ENCODE measurements at regions not wholly inside any gene's neighbourhood (a gene's known extent, or its start where the extent isn't known, plus 50 kb on each side); places are given as distances from the start of the nearest gene placed in this dataset.

- peaks cover 28% of the 10 kb centered on the region for H3K27me3 Mint-ChIP-seq
- no peak overlapping the region for H3K4me3 ChIP-seq (ENCODE audit: low read length)
These were observed 167.2 kb upstream of the KCNMB2 start for GRCh38 chr3:178369006-178369405.

GRCh38 chr3:178369811-178370210 is 166.4 kb upstream of the KCNMB2 start:
- Histone ChIP-seq H3K4me1 (ENCODE audit: insufficient read depth, low read length) (no peaks in the 10 kb centered on the region), H3K36me3 (ENCODE audit: insufficient read depth, low read length) (no peaks in the 10 kb centered on the region), H3K9me3 (ENCODE audit: control insufficient read depth in 1 of 2, insufficient read depth in 1 of 2, low read length in 2 of 2) (no peaks in the 10 kb centered on the region), H3K4me3 (ENCODE audit: low read length) (no peak overlapping the region), H3K27me3 (ENCODE audit: control insufficient read depth in 1 of 2, insufficient read depth in 2 of 2, low read length in 2 of 2) (no peaks in the 10 kb centered on the region), H3K27ac (ENCODE audit: low read depth in 1 of 2, low read length in 2 of 2) (no peak overlapping the region)
- DNase-seq (no peak), ATAC-seq (ENCODE audit: poor library complexity) (no peak)
- POLR2A ChIA-PET, result no interaction called here
- peaks cover 3% of the 10 kb centered on the region for H3K9me3 Mint-ChIP-seq
- CTCF ChIA-PET, result no interaction called here
- no peak overlapping the region for H3K27ac Mint-ChIP-seq
- H3K27me3 Mint-ChIP-seq, result peaks cover 30% of the 10 kb centered on the region
- no peak overlapping the region for H3K4me3 Mint-ChIP-seq
- TF ChIP-seq CTCF (IDR thresholded peaks at IDR 0.05), result no peak
- H3K36me3 Mint-ChIP-seq (ENCODE audit: low read depth), result no peaks in the 10 kb centered on the region
- no peaks in the 10 kb centered on the region for H3K4me1 Mint-ChIP-seq (ENCODE audit: low read depth)
- intact Hi-C loops (cut with DNase I, micrococcal nuclease), result no loop called here

More at GRCh38 chr3:178369006-178369405, 167.2 kb upstream of the KCNMB2 start:
- ATAC-seq (ENCODE audit: poor library complexity) (no peak), DNase-seq (no peak)
- H3K36me3 ChIP-seq (ENCODE audit: insufficient read depth, low read length), result no peaks in the 10 kb centered on the region
- ChIA-PET POLR2A (no interaction called here), CTCF (interaction anchor here (0.9 kb wide), 1 partner anchor 9 kb away, joined by 3 read pairs; no protein-coding TSS in a partner anchor)
- H3K27ac ChIP-seq (ENCODE audit: low read depth in 1 of 2, low read length in 2 of 2), result no peak overlapping the region
- Mint-ChIP-seq H3K36me3 (ENCODE audit: low read depth) (no peaks in the 10 kb centered on the region), H3K9me3 (peaks cover 3% of the 10 kb centered on the region), H3K4me1 (ENCODE audit: low read depth) (no peaks in the 10 kb centered on the region), H3K27ac (no peak overlapping the region), H3K4me3 (no peak overlapping the region)
- intact Hi-C loops (cut with DNase I, micrococcal nuclease), result no loop called here
- no peaks in the 10 kb centered on the region for H3K4me1 ChIP-seq (ENCODE audit: insufficient read depth, low read length)
- H3K9me3 ChIP-seq (ENCODE audit: control insufficient read depth in 1 of 2, insufficient read depth in 1 of 2, low read length in 2 of 2), result no peaks in the 10 kb centered on the region
- no peaks in the 10 kb centered on the region for H3K27me3 ChIP-seq (ENCODE audit: control insufficient read depth in 1 of 2, insufficient read depth in 2 of 2, low read length in 2 of 2)
- TF ChIP-seq CTCF (IDR thresholded peaks at IDR 0.05), result no peak

GRCh38 chr3:178370387-178370786 is 165.8 kb upstream of the KCNMB2 start:
- ChIA-PET CTCF (no interaction called here), POLR2A (no interaction called here)
- Mint-ChIP-seq H3K4me1 (ENCODE audit: low read depth) (no peaks in the 10 kb centered on the region), H3K27ac (no peak overlapping the region), H3K27me3 (peaks cover 24% of the 10 kb centered on the region), H3K9me3 (peaks cover 3% of the 10 kb centered on the region), H3K36me3 (ENCODE audit: low read depth) (no peaks in the 10 kb centered on the region), H3K4me3 (no peak overlapping the region)
- H3K4me3 ChIP-seq (ENCODE audit: low read length), result no peak overlapping the region
- intact Hi-C loops (cut with DNase I, micrococcal nuclease), result no loop called here
- no peaks in the 10 kb centered on the region for H3K27me3 ChIP-seq (ENCODE audit: control insufficient read depth in 1 of 2, insufficient read depth in 2 of 2, low read length in 2 of 2)
- DNase-seq (no peak), ATAC-seq (ENCODE audit: poor library complexity) (no peak)
- no peaks in the 10 kb centered on the region for H3K36me3 ChIP-seq (ENCODE audit: insufficient read depth, low read length)
- no peak overlapping the region for H3K27ac ChIP-seq (ENCODE audit: low read depth in 1 of 2, low read length in 2 of 2)
- no peak for TF ChIP-seq CTCF (IDR thresholded peaks at IDR 0.05)
- no peaks in the 10 kb centered on the region for H3K4me1 ChIP-seq (ENCODE audit: insufficient read depth, low read length)
- H3K9me3 ChIP-seq (ENCODE audit: control insufficient read depth in 1 of 2, insufficient read depth in 1 of 2, low read length in 2 of 2), result no peaks in the 10 kb centered on the region
